H1 (cell line): ENCODE measurements at regions not wholly inside any gene's neighbourhood (a gene's known extent, or its start where the extent isn't known, plus 50 kb on each side); places are given as distances from the start of the nearest gene placed in this dataset.

Source experiments
- CTCF ChIA-PET: fragments of 300-600 bp; sonication (Branson Sonifier 250); formaldehyde crosslinking; loops from one replicate; lab custom pipeline; 2021; ENCODE audit not compliant: partially characterized antibody; lab: Charles Lee
- POLR2A ChIA-PET: fragments of 300-600 bp; sonication (Branson Sonifier 250); formaldehyde crosslinking; loops from one replicate; lab custom pipeline; 2021; ENCODE audit warnings: inconsistent platforms; ENCODE audit not compliant: partially characterized antibody; lab: Charles Lee
- DNase-seq, 2 experiments: peaks; one replicate each; pipeline versions ENCODE4 v3.0.0 to v3.0.0-alpha.2; 2010 to 2022; ENCODE audit warnings: low spot score in 2 of 2, low read depth in 1 of 2, mixed read lengths in 1 of 2
- FAIRE-seq: peaks from 2 replicates; lab custom pipeline; 2011; peaks lifted over from hg19 to GRCh38; lab: Jason Lieb, UNC
- H2AFZ ChIP-seq: 2 replicates; pipeline ENCODE4 v1.8.1; 2012; ENCODE audit warnings: low read length, inconsistent platforms
- H2AK5ac ChIP-seq: 2 replicates; pipeline ENCODE4 v1.6.1; 2013; ENCODE audit warnings: low read depth, low read length
- H2BK120ac ChIP-seq: replicated peaks from 2 replicates; pipeline ENCODE3; 2013; ENCODE audit warnings: low read depth, low read length, inconsistent platforms
- H2BK12ac ChIP-seq: 2 replicates; pipeline ENCODE4 v1.6.1; 2013; ENCODE audit warnings: low read depth, low read length
- H2BK15ac ChIP-seq: 2 replicates; pipeline ENCODE4 v1.6.1; 2013; ENCODE audit warnings: low read length
- H2BK20ac ChIP-seq: 2 replicates; pipeline ENCODE4 v1.6.1; 2013; ENCODE audit warnings: low read length
- H2BK5ac ChIP-seq: 2 replicates; pipeline ENCODE4 v1.6.1; 2013; ENCODE audit warnings: low read depth, low read length
- H3K14ac ChIP-seq: 2 replicates; pipeline ENCODE4 v1.6.1; 2013; ENCODE audit warnings: inconsistent platforms; ENCODE audit not compliant: insufficient read length
- H3K18ac ChIP-seq: 2 replicates; pipeline ENCODE4 v1.6.1; 2013; ENCODE audit warnings: low read length; ENCODE audit errors: extremely low read depth
- H3K23ac ChIP-seq: 2 replicates; pipeline ENCODE4 v1.6.1; 2013; ENCODE audit warnings: inconsistent platforms; ENCODE audit not compliant: insufficient read length
- H3K23me2 ChIP-seq: 2 replicates; pipeline ENCODE4 v1.6.1; 2013; ENCODE audit warnings: low read depth, low read length
- H3K27ac ChIP-seq: 2 replicates; pipeline ENCODE4 v1.6.1; 2011; ENCODE audit warnings: low read depth, low read length, inconsistent platforms
- H3K27me3 ChIP-seq, 4 experiments: replicated peaks in 1 of 4; 1 replicate in 1 of 4; 2 replicates in 3 of 4; pipeline versions ENCODE4 v1.6.1 to v1.8.1; 2011 to 2013; ENCODE audit warnings: low read length in 3 of 4, mild to moderate bottlenecking in 3 of 4, inconsistent platforms in 2 of 4, mixed read lengths in 2 of 4, moderate library complexity in 1 of 4; ENCODE audit not compliant: control insufficient read depth in 3 of 4, insufficient read depth in 3 of 4; ENCODE audit errors: extremely low read depth in 1 of 4
- H3K36me3 ChIP-seq, 4 experiments: 2 replicates each; pipeline versions ENCODE4 v1.6.1 to v1.8.1; 2011 to 2013; ENCODE audit warnings: mild to moderate bottlenecking in 4 of 4, low read length in 3 of 4, moderate library complexity in 2 of 4, control low read depth in 1 of 4, inconsistent platforms in 1 of 4; ENCODE audit not compliant: insufficient read depth in 4 of 4, control insufficient read depth in 2 of 4
- H3K4ac ChIP-seq: replicated peaks from 2 replicates; pipeline ENCODE3; 2013; ENCODE audit warnings: low read length, low read depth, mixed read lengths, inconsistent platforms; ENCODE audit not compliant: insufficient read length
- H3K4me1 ChIP-seq, 4 experiments: replicated peaks in 1 of 4; 1 replicate in 1 of 4; 2 replicates in 3 of 4; pipeline versions ENCODE4 v1.6.1 to v1.8.1; 2011 to 2013; ENCODE audit warnings: low read length in 3 of 4, inconsistent platforms in 2 of 4, mixed read lengths in 1 of 4; ENCODE audit not compliant: insufficient read depth in 4 of 4, control insufficient read depth in 3 of 4
- H3K4me2 ChIP-seq, 2 experiments: 2 replicates each; pipeline versions ENCODE4 v1.6.1 to v1.8.1; 2011 to 2013; ENCODE audit warnings: low read depth in 2 of 2, low read length in 2 of 2, control low read depth in 1 of 2, inconsistent platforms in 1 of 2, mild to moderate bottlenecking in 1 of 2; ENCODE audit not compliant: insufficient read depth in 1 of 2
- H3K4me3 ChIP-seq, 4 experiments: fragments of 200-600, 300-600 bp in 1 of 4; sonication (generic), shearing (Covaris generic), sonication (Bioruptor Twin) in 1 of 4; 2 replicates each; pipeline versions ENCODE4 v1.5.1 to v1.8.1; 2011 to 2016; ENCODE audit warnings: low read length in 4 of 4, low read depth in 3 of 4, control low read depth in 2 of 4, inconsistent platforms in 2 of 4, mild to moderate bottlenecking in 2 of 4, mixed read lengths in 1 of 4, moderate library complexity in 1 of 4; ENCODE audit not compliant: insufficient read depth in 2 of 4; ENCODE audit errors: extremely low read depth in 1 of 4
- H3K56ac ChIP-seq: replicated peaks from 2 replicates; pipeline ENCODE3; 2013; ENCODE audit warnings: low read depth, mild to moderate bottlenecking, mixed read lengths, low read length, inconsistent platforms; ENCODE audit not compliant: insufficient read length
- H3K79me1 ChIP-seq: 2 replicates; pipeline ENCODE4 v1.6.1; 2013; ENCODE audit warnings: low read depth, low read length, control low read depth
- H3K79me2 ChIP-seq, 2 experiments: 2 replicates each; pipeline versions ENCODE4 v1.6.1 to v1.8.1; 2012 to 2013; ENCODE audit warnings: low read length in 2 of 2, mild to moderate bottlenecking in 2 of 2, inconsistent platforms in 1 of 2; ENCODE audit not compliant: insufficient read depth in 2 of 2, control insufficient read depth in 1 of 2
- H3K9ac ChIP-seq, 4 experiments: replicated peaks in 1 of 4; 1 replicate in 1 of 4; 2 replicates in 3 of 4; pipeline versions ENCODE4 v1.6.1 to v1.8.1; 2011 to 2013; ENCODE audit warnings: low read depth in 3 of 4, low read length in 3 of 4, control low read depth in 2 of 4, mild to moderate bottlenecking in 2 of 4, moderate library complexity in 2 of 4, inconsistent platforms in 1 of 4; ENCODE audit errors: extremely low read depth in 1 of 4
- H3K9me3 ChIP-seq, 2 experiments: 2 replicates each; pipeline versions ENCODE4 v1.6.1 to v1.8.1; 2012 to 2013; ENCODE audit warnings: mild to moderate bottlenecking in 2 of 2, moderate library complexity in 2 of 2, control low read depth in 1 of 2, inconsistent platforms in 1 of 2, low read depth in 1 of 2, low read length in 1 of 2, mixed read lengths in 1 of 2; ENCODE audit not compliant: insufficient read depth in 2 of 2
- H4K20me1 ChIP-seq, 2 experiments: replicated peaks in 1 of 2; 2 replicates each; pipeline versions ENCODE3 to v1.8.1; 2011 to 2013; ENCODE audit warnings: inconsistent platforms in 2 of 2, low read length in 2 of 2, mild to moderate bottlenecking in 1 of 2; ENCODE audit not compliant: insufficient read depth in 2 of 2, control insufficient read depth in 1 of 2
- H4K5ac ChIP-seq: 2 replicates; pipeline ENCODE4 v1.6.1; 2013; ENCODE audit warnings: low read length, low read depth, mixed read lengths, inconsistent platforms; ENCODE audit not compliant: insufficient read length
- H4K8ac ChIP-seq: 2 replicates; pipeline ENCODE4 v1.8.0; 2013; ENCODE audit warnings: mild to moderate bottlenecking, moderate library complexity, low read length, inconsistent platforms; ENCODE audit not compliant: insufficient read depth; ENCODE audit errors: extremely low read depth
- H4K91ac ChIP-seq: replicated peaks from 2 replicates; pipeline ENCODE3; 2013; ENCODE audit warnings: low read length, mixed read lengths, inconsistent platforms; ENCODE audit not compliant: insufficient read length
- CTCF ChIP-seq, 3 experiments: IDR thresholded peaks; 1 replicate in 2 of 3; 2 replicates in 1 of 3; pipeline versions ENCODE4 v1.5.1 to v1.6.1; 2011; ENCODE audit warnings: low read length in 3 of 3, mild to moderate bottlenecking in 3 of 3, inconsistent platforms in 2 of 3, low read depth in 1 of 3, moderate library complexity in 1 of 3; ENCODE audit not compliant: insufficient read depth in 1 of 3; ENCODE audit errors: control extremely low read depth in 1 of 3
- HDAC2 ChIP-seq, 2 experiments: fragments of 300-600 bp in 1 of 2; sonication (generic) in 1 of 2; IDR thresholded peaks; 2 replicates each; pipeline ENCODE4 v1.6.1; 2011 to 2012; ENCODE audit warnings: low read depth in 2 of 2, low read length in 2 of 2, mild to moderate bottlenecking in 2 of 2, moderate library complexity in 2 of 2, borderline replicate concordance in 1 of 2, inconsistent platforms in 1 of 2
- KDM1A ChIP-seq: fragments of 200-600, 300-600 bp; sonication (generic); IDR thresholded peaks from 2 replicates; pipeline ENCODE4 v1.7.1; 2016; ENCODE audit warnings: mild to moderate bottlenecking, low read length, borderline replicate concordance
- RAD21 ChIP-seq, 2 experiments: IDR thresholded peaks in 1 of 2; conservative IDR thresholded peaks in 1 of 2; 2 replicates each; pipeline ENCODE4 v1.6.1; 2011; ENCODE audit warnings: low read depth in 2 of 2, low read length in 2 of 2, improper control_type of control experiment in 1 of 2, inconsistent platforms in 1 of 2, mild to moderate bottlenecking in 1 of 2, moderate library complexity in 1 of 2
- RXRA ChIP-seq: IDR thresholded peaks from 2 replicates; pipeline ENCODE4 v1.6.1; 2011; ENCODE audit warnings: low read depth, mild to moderate bottlenecking, low read length, moderate library complexity; ENCODE audit not compliant: insufficient read depth
- TAF7 ChIP-seq: optimal IDR thresholded peaks from 2 replicates; pipeline ENCODE3; 2011; ENCODE audit warnings: low read depth, mild to moderate bottlenecking, inconsistent platforms, low read length, moderate library complexity, borderline replicate concordance
- TCF12 ChIP-seq: IDR thresholded peaks from 2 replicates; pipeline ENCODE4 v1.6.1; 2011; ENCODE audit warnings: low read depth, mild to moderate bottlenecking, low read length
- USF2 ChIP-seq: IDR thresholded peaks from 2 replicates; pipeline ENCODE4 v1.6.1; 2011; ENCODE audit warnings: low read length, improper control_type of control experiment
- ZNF274 ChIP-seq: IDR thresholded peaks from 2 replicates; pipeline ENCODE4 v1.7.0; 2012; ENCODE audit warnings: low read length, borderline replicate concordance; ENCODE audit errors: extremely low read depth
- WGBS, 2 experiments: shearing (Covaris generic) in 1 of 2; methylation state at CpG; one replicate each; pipeline versions ENCODE4 v1.1.6 to v1.1.7; 2013 to 2015; ENCODE audit warnings: low lambda C conversion rate in 2 of 2, mixed read lengths in 2 of 2, inconsistent platforms in 1 of 2, low coverage in 1 of 2, missing lambda C conversion rate in 1 of 2; ENCODE audit not compliant: insufficient replicate concordance in 2 of 2, insufficient coverage in 1 of 2, insufficient read length in 1 of 2; ENCODE audit errors: extremely low coverage in 1 of 2, missing lambda C conversion rate in 1 of 2; 5-methylcytosine and 5-hydroxymethylcytosine counted together

- WGBS, 2 experiments: 72% methylated on average over 4 of the region's 4 CpGs; no CpG with 5 or more reads in 1 of the 2 experiments
- no peaks in the 10 kb centered on the region for H4K20me1 ChIP-seq
- no peak overlapping the region for H3K14ac ChIP-seq
- no peak for FAIRE-seq
- no peak overlapping the region for H4K8ac ChIP-seq
- POLR2A ChIA-PET: no interaction called here
- H3K79me1 ChIP-seq: no peaks in the 10 kb centered on the region
- H3K9me3 ChIP-seq: no peaks in the 10 kb centered on the region
- H2BK5ac ChIP-seq: no peak overlapping the region
- H3K27me3 ChIP-seq: no peaks in the 10 kb centered on the region
- no peak overlapping the region for H4K5ac ChIP-seq
- H3K56ac ChIP-seq: no peak overlapping the region
- no peak overlapping the region for H3K4me2 ChIP-seq
- H2AK5ac ChIP-seq: no peak overlapping the region
- H2BK12ac ChIP-seq: no peak overlapping the region
- no peak overlapping the region for H3K9ac ChIP-seq
- no peak overlapping the region for H3K23ac ChIP-seq
- H2BK15ac ChIP-seq: no peak overlapping the region
- no peak overlapping the region for H3K4me3 ChIP-seq
- H4K91ac ChIP-seq: no peak overlapping the region
- H3K4ac ChIP-seq: no peak overlapping the region
- no peaks in the 10 kb centered on the region for H3K79me2 ChIP-seq
- H2BK20ac ChIP-seq: no peak overlapping the region
- H3K27ac ChIP-seq: no peak overlapping the region
- no peaks in the 10 kb centered on the region for H3K36me3 ChIP-seq
- no peak for DNase-seq
- no peak overlapping the region for H2AFZ ChIP-seq
- CTCF ChIA-PET: interaction anchor here (0.6 to 1.9 kb wide), 4 partner anchors 15 to 136 kb away, joined by 3 to 8 read pairs (median 6); no protein-coding TSS in a partner anchor
- H3K4me1 ChIP-seq: no peaks in the 10 kb centered on the region
- H3K23me2 ChIP-seq: no peaks in the 10 kb centered on the region
- no peak overlapping the region for H3K18ac ChIP-seq
- no peak overlapping the region for H2BK120ac ChIP-seq
- TF ChIP-seq TAF7 (no peak), RAD21 (IDR thresholded peaks at IDR 0.05 in 1 of 2, conservative IDR thresholded peaks at IDR 0.05 in 1 of 2; ENCODE audit: low read depth in 2 of 2, low read length in 2 of 2) (no peak), CTCF (IDR thresholded peaks at IDR 0.05; ENCODE audit: control extremely low read depth in 1 of 3, insufficient read depth in 1 of 3, low read depth in 1 of 3, low read length in 3 of 3) (no peak), HDAC2 (IDR thresholded peaks at IDR 0.05; ENCODE audit: borderline replicate concordance in 1 of 2, low read depth in 2 of 2, low read length in 2 of 2) (no peak), ZNF274 (no peak), USF2 (no peak), TCF12 (no peak), RXRA (no peak), KDM1A (no peak)
These were observed 53.3 kb upstream of the SYN3 start for GRCh38 chr22:33111491-33111890.
